ENCODE measurements at regions not wholly inside any gene's neighbourhood (a gene's known extent, or its start where the extent isn't known, plus 50 kb on each side); places are given as distances from the start of the nearest gene placed in this dataset.

GRCh38 chr1:56339093-56339492 is 240.3 kb downstream of the PLPP3 start:
- H3K4me3 ChIP-seq = no peak overlapping the region
- 92% methylated on average over 1 of the region's 1 CpG for WGBS
- no peak overlapping the region for H3K27ac ChIP-seq
- H3K9me3 ChIP-seq = no peaks in the 10 kb centered on the region
- H3K36me3 ChIP-seq = no peaks in the 10 kb centered on the region
- TF ChIP-seq POLR2A (IDR thresholded peaks at IDR 0.05) = no peak
- no peak for TF ChIP-seq POLR2AphosphoS5 (IDR thresholded peaks at IDR 0.05)
- no peak for TF ChIP-seq EP300 (IDR thresholded peaks at IDR 0.05)
- no peak for TF ChIP-seq CTCF (IDR thresholded peaks at IDR 0.05)
- no peaks in the 10 kb centered on the region for H3K27me3 ChIP-seq
- no peaks in the 10 kb centered on the region for H3K4me1 ChIP-seq
- no peak for DNase-seq (ENCODE audit: low spot score in 2 of 2)

DNA sequence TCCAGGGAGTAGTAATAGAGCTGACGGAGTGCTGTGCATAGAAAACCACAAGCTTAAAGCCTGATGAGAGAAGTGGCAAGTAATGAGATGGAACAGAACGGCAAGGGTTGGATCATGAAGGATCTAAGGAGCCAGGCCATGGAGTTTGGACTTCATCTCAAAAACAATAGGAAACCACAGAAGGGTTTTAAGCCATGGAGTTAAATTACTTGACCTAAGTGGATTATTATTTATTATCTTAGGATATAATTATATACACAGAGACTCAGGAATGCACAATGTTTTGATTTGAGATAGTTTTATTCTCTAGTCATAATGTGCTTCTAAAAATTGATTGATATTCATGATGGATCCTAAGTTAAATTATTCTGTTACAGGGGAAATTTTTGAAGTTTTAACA is 242.4 kb downstream of the PLPP3 start:
- H3K4me1 ChIP-seq = no peaks in the 10 kb centered on the region
- no peak for DNase-seq (ENCODE audit: low spot score in 2 of 2)
- TF ChIP-seq POLR2AphosphoS5 (IDR thresholded peaks at IDR 0.05) = no peak
- TF ChIP-seq CTCF (IDR thresholded peaks at IDR 0.05) = no peak
- no peak for TF ChIP-seq POLR2A (IDR thresholded peaks at IDR 0.05)
- TF ChIP-seq EP300 (IDR thresholded peaks at IDR 0.05) = no peak
- no peaks in the 10 kb centered on the region for H3K9me3 ChIP-seq
- H3K27ac ChIP-seq = no peak overlapping the region
- WGBS = 93% methylated on average over 2 of the region's 2 CpGs
- H3K27me3 ChIP-seq = no peaks in the 10 kb centered on the region
- no peaks in the 10 kb centered on the region for H3K36me3 ChIP-seq
- H3K4me3 ChIP-seq = no peak overlapping the region

GRCh38 chr1:56335394-56335793 is 244.0 kb downstream of the PLPP3 start:
- no peak overlapping the region for H3K4me3 ChIP-seq
- no peaks in the 10 kb centered on the region for H3K9me3 ChIP-seq
- no peaks in the 10 kb centered on the region for H3K4me1 ChIP-seq
- TF ChIP-seq POLR2A (IDR thresholded peaks at IDR 0.05) (no peak), CTCF (IDR thresholded peaks at IDR 0.05) (no peak), POLR2AphosphoS5 (IDR thresholded peaks at IDR 0.05) (no peak), EP300 (IDR thresholded peaks at IDR 0.05) (no peak)
- no peaks in the 10 kb centered on the region for H3K36me3 ChIP-seq
- DNase-seq (ENCODE audit: low spot score in 2 of 2) = no peak
- H3K27me3 ChIP-seq = no peaks in the 10 kb centered on the region
- 74% methylated on average over 1 of the region's 1 CpG for WGBS
- H3K27ac ChIP-seq = no peak overlapping the region

DNA sequence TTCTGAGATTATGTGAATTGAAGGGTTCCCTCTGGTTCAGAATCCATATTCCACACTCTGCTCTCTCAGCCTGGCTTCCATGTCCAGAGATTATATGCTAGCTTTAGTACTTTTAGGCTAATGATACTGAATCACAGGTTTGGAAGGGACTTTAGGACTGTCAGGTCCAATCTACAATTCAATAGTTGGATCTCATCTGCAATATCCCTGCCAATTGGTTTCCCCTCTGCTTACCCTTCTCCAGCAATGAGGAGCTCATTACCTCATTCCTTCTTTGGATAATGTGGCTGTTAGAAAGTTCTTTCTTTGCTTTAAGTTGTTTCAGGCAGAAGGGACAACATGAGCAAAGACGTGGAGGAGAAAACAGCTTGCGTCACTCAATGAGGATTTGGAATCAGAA is 245.3 kb downstream of the PLPP3 start:
- no peaks in the 10 kb centered on the region for H3K36me3 ChIP-seq
- no peak overlapping the region for H3K4me3 ChIP-seq
- TF ChIP-seq POLR2A (IDR thresholded peaks at IDR 0.05) (no peak), POLR2AphosphoS5 (IDR thresholded peaks at IDR 0.05) (no peak), CTCF (IDR thresholded peaks at IDR 0.05) (no peak), EP300 (IDR thresholded peaks at IDR 0.05) (no peak)
- H3K27ac ChIP-seq = no peak overlapping the region
- no peaks in the 10 kb centered on the region for H3K9me3 ChIP-seq
- WGBS = 72% methylated on average over 2 of the region's 2 CpGs
- no peaks in the 10 kb centered on the region for H3K27me3 ChIP-seq
- H3K4me1 ChIP-seq = no peaks in the 10 kb centered on the region
- no peak for DNase-seq (ENCODE audit: low spot score in 2 of 2)

DNA sequence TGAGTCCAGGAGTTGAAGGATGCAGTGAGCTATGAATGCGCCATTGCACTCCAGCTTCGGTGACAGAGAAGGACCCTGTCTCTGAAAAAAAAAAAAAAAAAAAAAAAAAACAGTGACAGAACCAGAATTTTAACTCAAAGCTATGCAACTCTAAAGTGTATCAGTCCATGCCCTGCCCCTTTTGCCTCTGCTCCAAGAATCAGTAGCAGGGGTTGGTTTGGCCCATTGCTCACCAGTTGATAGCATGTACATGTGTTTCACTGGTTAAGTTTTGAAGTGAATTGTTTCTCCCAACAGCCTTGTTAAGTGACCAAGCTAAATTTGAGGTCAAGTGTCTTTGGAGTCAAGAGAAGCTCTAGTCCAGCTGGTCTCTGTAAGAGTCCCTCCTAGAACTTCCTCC is 245.9 kb downstream of the PLPP3 start:
- TF ChIP-seq EP300 (IDR thresholded peaks at IDR 0.05) (no peak), CTCF (IDR thresholded peaks at IDR 0.05) (no peak), POLR2AphosphoS5 (IDR thresholded peaks at IDR 0.05) (no peak), POLR2A (IDR thresholded peaks at IDR 0.05) (no peak)
- no peaks in the 10 kb centered on the region for H3K9me3 ChIP-seq
- H3K4me1 ChIP-seq = no peaks in the 10 kb centered on the region
- H3K27ac ChIP-seq = no peak overlapping the region
- H3K36me3 ChIP-seq = no peaks in the 10 kb centered on the region
- no peak for DNase-seq (ENCODE audit: low spot score in 2 of 2)
- no peaks in the 10 kb centered on the region for H3K27me3 ChIP-seq
- no peak overlapping the region for H3K4me3 ChIP-seq
- WGBS = 89% methylated on average over 2 of the region's 2 CpGs

Data from suprapubic skin (tissue), 4 donors.